GM12878 (cell line): ENCODE measurements at regions not wholly inside any gene's neighbourhood (a gene's known extent, or its start where the extent isn't known, plus 50 kb on each side); places are given as distances from the start of the nearest gene placed in this dataset.

Experiments
- NBN ChIP-seq: fragments of 450-650 bp; IDR thresholded peaks from 2 replicates; pipeline ENCODE4 v1.6.1; 2016
- NR2C2 ChIP-seq: IDR thresholded peaks from 2 replicates; pipeline ENCODE4 v1.6.1; 2011; ENCODE audit warnings: borderline replicate concordance, low read depth; ENCODE audit not compliant: control insufficient read depth, insufficient read length
- RAD51 ChIP-seq: fragments of 450-650 bp; IDR thresholded peaks from 2 replicates; pipeline ENCODE4 v1.6.1; 2016; ENCODE audit warnings: moderate library complexity, mild to moderate bottlenecking, inconsistent platforms
- RBBP5 ChIP-seq: fragments of 200-600 bp; sonication (generic); conservative IDR thresholded peaks from 2 replicates; pipeline ENCODE4 v1.6.1; 2016
- TAF1 ChIP-seq: IDR thresholded peaks from 2 replicates; pipeline ENCODE4 v1.6.1; 2011; ENCODE audit warnings: mild to moderate bottlenecking, low read depth, low read length, borderline replicate concordance
- TCF3 ChIP-seq: IDR thresholded peaks from 2 replicates; pipeline ENCODE4 v1.6.1; 2012; ENCODE audit warnings: low read depth, mild to moderate bottlenecking, low read length, borderline replicate concordance; ENCODE audit not compliant: insufficient read depth
- ZSCAN29 ChIP-seq: fragments of 450-650 bp; IDR thresholded peaks from 2 replicates; pipeline ENCODE4 v1.6.1; 2017; ENCODE audit warnings: mild to moderate bottlenecking, moderate library complexity
- TF ChIP-seq, protein P1 (sequence below), 3 experiments: IDR thresholded peaks in 2 of 3; conservative IDR thresholded peaks in 1 of 3; 2 replicates each; pipeline ENCODE4 v1.5.1; 2011; ENCODE audit warnings: low read depth in 3 of 3, low read length in 3 of 3, mild to moderate bottlenecking in 3 of 3, control low read depth in 2 of 3, moderate library complexity in 2 of 3, inconsistent platforms in 1 of 3, mixed read lengths in 1 of 3; ENCODE audit not compliant: control insufficient read depth in 2 of 3, insufficient read depth in 1 of 3; ENCODE audit errors: extremely low read depth in 1 of 3
- TF ChIP-seq, protein P2 (sequence below): IDR thresholded peaks from 2 replicates; pipeline ENCODE4 v1.6.1; 2011; ENCODE audit warnings: low read depth, mild to moderate bottlenecking, low read length, moderate library complexity, borderline replicate concordance; ENCODE audit errors: extremely low read depth

DNA sequence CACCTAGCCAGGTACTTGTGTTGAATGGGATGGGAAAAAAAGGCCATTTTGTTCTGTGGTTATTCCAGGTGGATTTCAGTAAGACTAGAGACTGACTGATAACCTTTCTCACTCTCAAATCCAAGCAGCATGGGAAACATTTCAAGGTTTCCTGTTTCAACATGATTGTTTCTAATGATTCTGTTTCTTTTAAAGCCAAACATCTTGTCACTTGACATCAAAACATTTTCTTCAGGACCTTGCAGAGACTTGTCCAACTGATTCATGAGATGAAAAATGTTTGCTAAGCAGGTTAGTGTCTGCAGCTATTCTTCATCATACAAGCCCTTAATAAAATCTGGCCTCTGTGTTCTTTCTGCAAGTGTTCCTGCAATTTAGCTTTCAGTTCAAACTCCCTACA, 456.5 kb upstream of the CWC22 start:
- TF ChIP-seq, protein P1, sequence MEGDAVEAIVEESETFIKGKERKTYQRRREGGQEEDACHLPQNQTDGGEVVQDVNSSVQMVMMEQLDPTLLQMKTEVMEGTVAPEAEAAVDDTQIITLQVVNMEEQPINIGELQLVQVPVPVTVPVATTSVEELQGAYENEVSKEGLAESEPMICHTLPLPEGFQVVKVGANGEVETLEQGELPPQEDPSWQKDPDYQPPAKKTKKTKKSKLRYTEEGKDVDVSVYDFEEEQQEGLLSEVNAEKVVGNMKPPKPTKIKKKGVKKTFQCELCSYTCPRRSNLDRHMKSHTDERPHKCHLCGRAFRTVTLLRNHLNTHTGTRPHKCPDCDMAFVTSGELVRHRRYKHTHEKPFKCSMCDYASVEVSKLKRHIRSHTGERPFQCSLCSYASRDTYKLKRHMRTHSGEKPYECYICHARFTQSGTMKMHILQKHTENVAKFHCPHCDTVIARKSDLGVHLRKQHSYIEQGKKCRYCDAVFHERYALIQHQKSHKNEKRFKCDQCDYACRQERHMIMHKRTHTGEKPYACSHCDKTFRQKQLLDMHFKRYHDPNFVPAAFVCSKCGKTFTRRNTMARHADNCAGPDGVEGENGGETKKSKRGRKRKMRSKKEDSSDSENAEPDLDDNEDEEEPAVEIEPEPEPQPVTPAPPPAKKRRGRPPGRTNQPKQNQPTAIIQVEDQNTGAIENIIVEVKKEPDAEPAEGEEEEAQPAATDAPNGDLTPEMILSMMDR (IDR thresholded peaks at IDR 0.05 in 2 of 3, conservative IDR thresholded peaks at IDR 0.05 in 1 of 3; ENCODE audit: control insufficient read depth in 2 of 3, extremely low read depth in 1 of 3, insufficient read depth in 1 of 3, low read depth in 3 of 3, low read length in 3 of 3) = no peak
- no peak for TF ChIP-seq NBN
- TF ChIP-seq, protein P2, sequence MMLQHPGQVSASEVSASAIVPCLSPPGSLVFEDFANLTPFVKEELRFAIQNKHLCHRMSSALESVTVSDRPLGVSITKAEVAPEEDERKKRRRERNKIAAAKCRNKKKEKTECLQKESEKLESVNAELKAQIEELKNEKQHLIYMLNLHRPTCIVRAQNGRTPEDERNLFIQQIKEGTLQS = no peak
- TF ChIP-seq RAD51 = no peak
- TF ChIP-seq ZSCAN29 = no peak
- no peak for TF ChIP-seq TCF3
- TF ChIP-seq NR2C2 = no peak
- no peak for TF ChIP-seq TAF1
- no peak for TF ChIP-seq RBBP5
